ENCODE measurements at regions not wholly inside any gene's neighbourhood (a gene's known extent, or its start where the extent isn't known, plus 50 kb on each side); places are given as distances from the start of the nearest gene placed in this dataset.

DNA sequence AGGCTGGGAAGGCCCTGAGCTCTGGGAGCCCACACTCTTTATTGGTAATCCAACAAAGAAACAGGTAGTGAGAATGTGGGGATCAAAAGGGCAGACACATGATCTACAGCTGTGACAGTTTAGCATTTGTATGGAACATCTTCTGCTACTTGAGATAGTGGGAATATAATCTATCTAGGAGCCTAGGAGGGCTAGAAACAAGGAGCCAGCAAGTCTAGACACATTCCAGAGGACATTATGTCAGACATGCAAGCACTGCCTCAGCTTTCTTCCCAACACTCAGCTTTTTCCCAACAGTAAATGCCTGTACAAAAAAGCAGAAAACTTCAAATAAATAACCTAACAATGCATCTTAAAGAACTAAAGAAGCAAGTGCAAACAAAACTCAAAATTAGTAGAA lies 1150.6 kb upstream of the RAG2 start:
- H3K9me2 ChIP-seq (ENCODE audit: insufficient read depth), result no peaks in the 10 kb centered on the region
- H3K4me1 ChIP-seq (ENCODE audit: insufficient read depth), result no peaks in the 10 kb centered on the region
- no peak for DNase-seq
- H3K9me3 ChIP-seq (ENCODE audit: low read depth), result no peaks in the 10 kb centered on the region
- in situ Hi-C loops (cut with MboI), result no loop called here
- TF ChIP-seq EZH2 (IDR thresholded peaks at IDR 0.05; ENCODE audit: insufficient read depth, poor library complexity, severe bottlenecking) (no peak), EZH2phosphoT487 (IDR thresholded peaks at IDR 0.05; ENCODE audit: insufficient read depth, low read depth) (no peak)
- no peaks in the 10 kb centered on the region for H3K79me2 ChIP-seq (ENCODE audit: insufficient read depth)
- H2AFZ ChIP-seq, result no peak overlapping the region
- H3K36me3 ChIP-seq (ENCODE audit: low read depth), result no peaks in the 10 kb centered on the region
- no peak overlapping the region for H3K4me2 ChIP-seq (ENCODE audit: unreplicated experiment)
- H3K9ac ChIP-seq, result no peak overlapping the region
- H3K4me3 ChIP-seq, result no peak overlapping the region
- no peaks in the 10 kb centered on the region for H3F3A ChIP-seq (ENCODE audit: insufficient read depth)
- no peak overlapping the region for H3K27ac ChIP-seq
- no peaks in the 10 kb centered on the region for H4K20me1 ChIP-seq (ENCODE audit: insufficient read depth)
- H3K27me3 ChIP-seq (replicated peaks; ENCODE audit: insufficient read depth), result no peaks in the 10 kb centered on the region

DNA sequence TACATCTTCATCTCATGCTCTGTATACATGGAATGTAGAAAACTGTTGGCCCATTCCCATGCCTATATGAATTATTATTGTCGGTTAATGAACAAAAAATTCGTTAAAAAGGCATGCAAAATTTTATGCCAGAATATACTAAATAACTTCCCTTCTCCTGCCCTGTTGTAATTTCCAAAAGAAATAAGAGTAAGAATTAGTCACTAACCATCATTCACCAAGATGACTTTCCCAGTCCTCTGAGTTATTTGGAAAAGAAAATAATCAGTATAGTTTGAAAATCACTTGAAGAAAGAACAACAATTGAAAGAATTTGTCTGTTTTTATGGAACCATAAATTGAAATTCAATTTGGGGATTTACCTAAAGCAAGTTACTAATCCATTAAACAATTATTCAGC lies 1149.1 kb upstream of the RAG2 start:
- TF ChIP-seq EZH2phosphoT487 (IDR thresholded peaks at IDR 0.05; ENCODE audit: insufficient read depth, low read depth) (no peak), EZH2 (IDR thresholded peaks at IDR 0.05; ENCODE audit: insufficient read depth, poor library complexity, severe bottlenecking) (no peak)
- H3K27ac ChIP-seq, result no peak overlapping the region
- no peaks in the 10 kb centered on the region for H3K4me1 ChIP-seq (ENCODE audit: insufficient read depth)
- no peaks in the 10 kb centered on the region for H4K20me1 ChIP-seq (ENCODE audit: insufficient read depth)
- H3K27me3 ChIP-seq (replicated peaks; ENCODE audit: insufficient read depth), result no peaks in the 10 kb centered on the region
- no peak overlapping the region for H2AFZ ChIP-seq
- no peaks in the 10 kb centered on the region for H3K9me2 ChIP-seq (ENCODE audit: insufficient read depth)
- H3K4me3 ChIP-seq, result no peak overlapping the region
- H3K4me2 ChIP-seq (ENCODE audit: unreplicated experiment), result no peak overlapping the region
- H3K36me3 ChIP-seq (ENCODE audit: low read depth), result no peaks in the 10 kb centered on the region
- no peak for DNase-seq
- H3K9ac ChIP-seq, result no peak overlapping the region
- no peaks in the 10 kb centered on the region for H3K9me3 ChIP-seq (ENCODE audit: low read depth)
- H3F3A ChIP-seq (ENCODE audit: insufficient read depth), result no peaks in the 10 kb centered on the region
- no peaks in the 10 kb centered on the region for H3K79me2 ChIP-seq (ENCODE audit: insufficient read depth)
- in situ Hi-C loops (cut with MboI), result no loop called here
- 1 to 2% methylated on average over 2 of the region's 2 CpGs for WGBS, 2 experiments (ENCODE audit: low coverage in 1 of 2, low lambda C conversion rate in 2 of 2, missing lambda C conversion rate in 2 of 2)

DNA sequence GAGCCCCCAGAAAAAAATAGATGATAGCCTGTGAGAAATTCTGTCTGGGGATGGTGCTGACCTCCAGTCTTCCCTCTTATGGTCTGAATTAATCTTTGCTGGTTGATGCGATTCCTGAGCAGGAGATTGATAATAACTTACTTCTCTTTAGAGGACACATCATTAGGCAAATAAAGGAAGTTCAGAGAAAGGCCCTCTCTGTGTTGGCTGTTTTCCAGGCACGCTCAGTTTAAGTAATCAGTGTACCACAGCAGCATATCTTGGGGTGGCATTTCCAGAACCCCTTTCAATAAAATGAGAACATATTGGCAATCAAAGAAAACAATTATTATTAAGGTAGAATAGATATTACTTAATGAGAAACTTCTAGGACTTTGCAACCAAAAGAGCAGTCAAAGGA lies 1129.3 kb upstream of the RAG2 start:
- no peak overlapping the region for H3K4me2 ChIP-seq (ENCODE audit: unreplicated experiment)
- no peaks in the 10 kb centered on the region for H3K27me3 ChIP-seq (replicated peaks; ENCODE audit: insufficient read depth)
- no peaks in the 10 kb centered on the region for H3K4me1 ChIP-seq (ENCODE audit: insufficient read depth)
- in situ Hi-C loops (cut with MboI), result no loop called here
- no peaks in the 10 kb centered on the region for H3K79me2 ChIP-seq (ENCODE audit: insufficient read depth)
- no peak overlapping the region for H3K27ac ChIP-seq
- H3F3A ChIP-seq (ENCODE audit: insufficient read depth), result no peaks in the 10 kb centered on the region
- no peak overlapping the region for H2AFZ ChIP-seq
- no peak for TF ChIP-seq EZH2phosphoT487 (IDR thresholded peaks at IDR 0.05; ENCODE audit: insufficient read depth, low read depth)
- TF ChIP-seq EZH2 (IDR thresholded peaks at IDR 0.05; ENCODE audit: insufficient read depth, poor library complexity, severe bottlenecking), result no peak
- H3K9me3 ChIP-seq (ENCODE audit: low read depth), result no peaks in the 10 kb centered on the region
- H4K20me1 ChIP-seq (ENCODE audit: insufficient read depth), result no peaks in the 10 kb centered on the region
- no peak for DNase-seq
- no peak overlapping the region for H3K4me3 ChIP-seq
- no peak overlapping the region for H3K9ac ChIP-seq
- 4 to 7% methylated on average over 2 of the region's 2 CpGs for WGBS, 2 experiments (ENCODE audit: low coverage in 1 of 2, low lambda C conversion rate in 2 of 2, missing lambda C conversion rate in 2 of 2)
- no peaks in the 10 kb centered on the region for H3K9me2 ChIP-seq (ENCODE audit: insufficient read depth)
- H3K36me3 ChIP-seq (ENCODE audit: low read depth), result no peaks in the 10 kb centered on the region

DNA sequence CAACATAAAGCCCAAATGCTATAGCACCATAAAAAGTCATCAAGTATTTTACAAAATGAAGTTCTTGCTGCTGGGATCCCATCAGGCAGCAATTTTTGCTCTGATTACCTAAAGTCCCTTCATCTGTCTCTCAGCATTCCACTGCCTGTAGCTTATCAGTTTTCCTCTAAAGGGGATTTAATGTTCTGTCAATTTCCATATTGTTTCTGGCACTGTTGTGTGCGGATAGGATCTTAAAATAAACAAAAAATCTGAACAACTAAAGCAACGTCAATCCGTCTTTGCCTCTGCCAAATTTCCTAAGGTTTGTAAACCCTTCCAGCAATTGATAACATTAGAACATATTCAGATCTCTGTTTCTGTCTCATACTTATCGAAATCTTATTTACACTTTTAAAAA lies 1126.3 kb upstream of the RAG2 start:
- Histone ChIP-seq H4K20me1 (ENCODE audit: insufficient read depth) (no peaks in the 10 kb centered on the region), H3K9me3 (ENCODE audit: low read depth) (no peaks in the 10 kb centered on the region), H3F3A (ENCODE audit: insufficient read depth) (no peaks in the 10 kb centered on the region), H3K27ac (no peak overlapping the region), H3K79me2 (ENCODE audit: insufficient read depth) (no peaks in the 10 kb centered on the region), H3K4me1 (ENCODE audit: insufficient read depth) (no peaks in the 10 kb centered on the region), H3K9ac (no peak overlapping the region), H3K36me3 (ENCODE audit: low read depth) (no peaks in the 10 kb centered on the region), H2AFZ (no peak overlapping the region), H3K4me2 (ENCODE audit: unreplicated experiment) (no peak overlapping the region), H3K27me3 (replicated peaks; ENCODE audit: insufficient read depth) (no peaks in the 10 kb centered on the region), H3K9me2 (ENCODE audit: insufficient read depth) (no peaks in the 10 kb centered on the region), H3K4me3 (no peak overlapping the region)
- 19 to 23% methylated on average over 4 of the region's 4 CpGs for WGBS, 2 experiments (ENCODE audit: low coverage in 1 of 2, low lambda C conversion rate in 2 of 2, missing lambda C conversion rate in 2 of 2)
- no peak for DNase-seq
- TF ChIP-seq EZH2 (IDR thresholded peaks at IDR 0.05; ENCODE audit: insufficient read depth, poor library complexity, severe bottlenecking), result no peak
- TF ChIP-seq EZH2phosphoT487 (IDR thresholded peaks at IDR 0.05; ENCODE audit: insufficient read depth, low read depth), result no peak
- in situ Hi-C loops (cut with MboI), result no loop called here

DNA sequence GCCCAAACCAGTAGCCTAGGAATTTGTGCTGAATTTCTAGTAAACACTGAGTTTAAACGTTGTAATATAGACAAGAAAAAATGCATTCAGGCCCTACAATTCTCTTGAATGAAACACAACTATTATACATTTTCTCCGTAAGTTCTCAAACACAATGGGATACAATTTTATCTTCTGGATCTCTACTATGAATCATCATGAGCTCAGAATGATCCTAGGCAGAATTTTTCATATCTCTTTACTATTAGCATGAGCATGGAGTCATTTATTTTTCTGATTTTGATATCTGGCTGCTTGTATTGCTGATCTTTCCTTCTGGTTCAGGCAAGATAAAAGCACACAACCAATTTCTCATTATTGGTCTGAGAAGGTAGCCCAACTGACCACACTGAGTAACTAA lies 1123.4 kb upstream of the RAG2 start:
- no peaks in the 10 kb centered on the region for H3F3A ChIP-seq (ENCODE audit: insufficient read depth)
- no peak overlapping the region for H3K4me3 ChIP-seq
- H3K9me2 ChIP-seq (ENCODE audit: insufficient read depth), result no peaks in the 10 kb centered on the region
- 19 to 22% methylated on average over 2 of the region's 2 CpGs for WGBS, 2 experiments (ENCODE audit: low coverage in 1 of 2, low lambda C conversion rate in 2 of 2, missing lambda C conversion rate in 2 of 2)
- in situ Hi-C loops (cut with MboI), result no loop called here
- no peaks in the 10 kb centered on the region for H3K27me3 ChIP-seq (replicated peaks; ENCODE audit: insufficient read depth)
- no peak overlapping the region for H3K27ac ChIP-seq
- no peak overlapping the region for H2AFZ ChIP-seq
- no peaks in the 10 kb centered on the region for H3K4me1 ChIP-seq (ENCODE audit: insufficient read depth)
- H3K79me2 ChIP-seq (ENCODE audit: insufficient read depth), result no peaks in the 10 kb centered on the region
- no peaks in the 10 kb centered on the region for H4K20me1 ChIP-seq (ENCODE audit: insufficient read depth)
- TF ChIP-seq EZH2 (IDR thresholded peaks at IDR 0.05; ENCODE audit: insufficient read depth, poor library complexity, severe bottlenecking), result no peak
- TF ChIP-seq EZH2phosphoT487 (IDR thresholded peaks at IDR 0.05; ENCODE audit: insufficient read depth, low read depth), result no peak
- H3K4me2 ChIP-seq (ENCODE audit: unreplicated experiment), result no peak overlapping the region
- H3K36me3 ChIP-seq (ENCODE audit: low read depth), result no peaks in the 10 kb centered on the region
- no peaks in the 10 kb centered on the region for H3K9me3 ChIP-seq (ENCODE audit: low read depth)
- no peak for DNase-seq
- no peak overlapping the region for H3K9ac ChIP-seq

Data from GM23248 (cell line).